HCT116 (cell line): ENCODE measurements at regions not wholly inside any gene's neighbourhood (a gene's known extent, or its start where the extent isn't known, plus 50 kb on each side); places are given as distances from the start of the nearest gene placed in this dataset.

Experiments used
- CBX3 ChIP-seq: IDR thresholded peaks from 2 replicates; pipeline ENCODE4 v1.6.1; 2012; ENCODE audit warnings: low read depth
- EGR1 ChIP-seq: IDR thresholded peaks from 2 replicates; pipeline ENCODE4 v1.6.1; 2012; ENCODE audit warnings: low read depth
- EZH2 ChIP-seq: fragments of 200-600 bp; sonication (generic); IDR thresholded peaks from 2 replicates; pipeline ENCODE4 v1.6.1; 2017; ENCODE audit warnings: antibody characterized with exemption, mixed run types
- JUND ChIP-seq: IDR thresholded peaks from 2 replicates; pipeline ENCODE4 v1.6.1; 2012
- POLR2A ChIP-seq: IDR thresholded peaks from 2 replicates; pipeline ENCODE4 v1.7.0; 2011; ENCODE audit warnings: borderline replicate concordance; ENCODE audit not compliant: insufficient read depth, insufficient read length; ENCODE audit errors: extremely low read depth
- SIN3A ChIP-seq: IDR thresholded peaks from 2 replicates; pipeline ENCODE4 v1.6.1; 2012; ENCODE audit warnings: low read depth
- SRF ChIP-seq: IDR thresholded peaks from 2 replicates; pipeline ENCODE4 v1.6.1; 2012; ENCODE audit warnings: low read depth
- TCF7L2 ChIP-seq: IDR thresholded peaks from 2 replicates; pipeline ENCODE4 v1.7.0; 2011; ENCODE audit warnings: borderline replicate concordance, inconsistent platforms; ENCODE audit not compliant: insufficient read depth, insufficient read length; ENCODE audit errors: extremely low read depth
- YY1 ChIP-seq: IDR thresholded peaks from 2 replicates; pipeline ENCODE4 v1.6.1; 2011; ENCODE audit warnings: low read length, low read depth, moderate library complexity, mild to moderate bottlenecking; ENCODE audit not compliant: insufficient replicate concordance; ENCODE audit errors: extremely low read depth
- ZNF274 ChIP-seq: fragments of 200-500 bp; sonication (Bioruptor generic); IDR thresholded peaks from 2 replicates; pipeline ENCODE4 v1.6.1; 2014; ENCODE audit warnings: mild to moderate bottlenecking, low read depth, low read length, inconsistent platforms
- TF ChIP-seq, protein P1 (sequence below), 3 experiments: fragments of 200-600 bp in 1 of 3; sonication (generic) in 1 of 3; IDR thresholded peaks in 2 of 3; conservative IDR thresholded peaks in 1 of 3; 2 replicates each; pipeline ENCODE4 v1.5.1; 2012 to 2017; ENCODE audit warnings: low read depth in 2 of 3, low read length in 2 of 3, antibody characterized with exemption in 1 of 3, borderline replicate concordance in 1 of 3, control low read depth in 1 of 3, mild to moderate bottlenecking in 1 of 3, mixed read lengths in 1 of 3, mixed run types in 1 of 3, moderate library complexity in 1 of 3; ENCODE audit not compliant: insufficient read depth in 1 of 3
- TF ChIP-seq, protein P2 (sequence below): IDR thresholded peaks from 2 replicates; pipeline ENCODE4 v1.6.1; 2012; ENCODE audit warnings: low read depth
- TF ChIP-seq, protein P3 (sequence below): IDR thresholded peaks from 2 replicates; pipeline ENCODE4 v1.6.1; 2012
- TF ChIP-seq, protein P4 (sequence below): IDR thresholded peaks from 2 replicates; pipeline ENCODE4 v1.6.1; 2011; ENCODE audit warnings: mild to moderate bottlenecking, low read length, moderate library complexity; ENCODE audit not compliant: insufficient replicate concordance; ENCODE audit errors: extremely low read depth

DNA sequence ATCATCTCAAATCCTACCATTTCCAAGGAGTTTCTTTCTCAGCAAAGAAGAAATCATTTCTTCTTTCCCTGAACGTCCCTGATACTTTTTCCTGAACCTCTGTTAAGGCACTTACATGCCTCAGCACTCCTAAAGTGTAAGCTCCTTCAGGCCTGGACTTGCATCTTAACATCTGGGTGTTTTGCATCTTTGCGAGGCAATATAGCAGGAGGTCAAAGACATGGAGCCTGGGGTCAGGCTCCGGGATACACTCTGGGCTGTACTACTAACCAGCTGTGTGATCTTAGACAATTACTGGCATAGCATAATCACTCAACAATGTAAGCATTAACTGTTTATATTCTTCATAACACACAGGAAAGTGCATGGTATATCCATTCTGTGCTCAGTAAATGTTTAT is 275.5 kb upstream of the BOD1L1 start:
- TF ChIP-seq, protein P1, sequence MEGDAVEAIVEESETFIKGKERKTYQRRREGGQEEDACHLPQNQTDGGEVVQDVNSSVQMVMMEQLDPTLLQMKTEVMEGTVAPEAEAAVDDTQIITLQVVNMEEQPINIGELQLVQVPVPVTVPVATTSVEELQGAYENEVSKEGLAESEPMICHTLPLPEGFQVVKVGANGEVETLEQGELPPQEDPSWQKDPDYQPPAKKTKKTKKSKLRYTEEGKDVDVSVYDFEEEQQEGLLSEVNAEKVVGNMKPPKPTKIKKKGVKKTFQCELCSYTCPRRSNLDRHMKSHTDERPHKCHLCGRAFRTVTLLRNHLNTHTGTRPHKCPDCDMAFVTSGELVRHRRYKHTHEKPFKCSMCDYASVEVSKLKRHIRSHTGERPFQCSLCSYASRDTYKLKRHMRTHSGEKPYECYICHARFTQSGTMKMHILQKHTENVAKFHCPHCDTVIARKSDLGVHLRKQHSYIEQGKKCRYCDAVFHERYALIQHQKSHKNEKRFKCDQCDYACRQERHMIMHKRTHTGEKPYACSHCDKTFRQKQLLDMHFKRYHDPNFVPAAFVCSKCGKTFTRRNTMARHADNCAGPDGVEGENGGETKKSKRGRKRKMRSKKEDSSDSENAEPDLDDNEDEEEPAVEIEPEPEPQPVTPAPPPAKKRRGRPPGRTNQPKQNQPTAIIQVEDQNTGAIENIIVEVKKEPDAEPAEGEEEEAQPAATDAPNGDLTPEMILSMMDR (IDR thresholded peaks at IDR 0.05 in 2 of 3, conservative IDR thresholded peaks at IDR 0.05 in 1 of 3; ENCODE audit: borderline replicate concordance in 1 of 3, insufficient read depth in 1 of 3, low read depth in 2 of 3, low read length in 2 of 3): no peak
- no peak for TF ChIP-seq SIN3A
- TF ChIP-seq POLR2A: no peak
- TF ChIP-seq, protein P2, sequence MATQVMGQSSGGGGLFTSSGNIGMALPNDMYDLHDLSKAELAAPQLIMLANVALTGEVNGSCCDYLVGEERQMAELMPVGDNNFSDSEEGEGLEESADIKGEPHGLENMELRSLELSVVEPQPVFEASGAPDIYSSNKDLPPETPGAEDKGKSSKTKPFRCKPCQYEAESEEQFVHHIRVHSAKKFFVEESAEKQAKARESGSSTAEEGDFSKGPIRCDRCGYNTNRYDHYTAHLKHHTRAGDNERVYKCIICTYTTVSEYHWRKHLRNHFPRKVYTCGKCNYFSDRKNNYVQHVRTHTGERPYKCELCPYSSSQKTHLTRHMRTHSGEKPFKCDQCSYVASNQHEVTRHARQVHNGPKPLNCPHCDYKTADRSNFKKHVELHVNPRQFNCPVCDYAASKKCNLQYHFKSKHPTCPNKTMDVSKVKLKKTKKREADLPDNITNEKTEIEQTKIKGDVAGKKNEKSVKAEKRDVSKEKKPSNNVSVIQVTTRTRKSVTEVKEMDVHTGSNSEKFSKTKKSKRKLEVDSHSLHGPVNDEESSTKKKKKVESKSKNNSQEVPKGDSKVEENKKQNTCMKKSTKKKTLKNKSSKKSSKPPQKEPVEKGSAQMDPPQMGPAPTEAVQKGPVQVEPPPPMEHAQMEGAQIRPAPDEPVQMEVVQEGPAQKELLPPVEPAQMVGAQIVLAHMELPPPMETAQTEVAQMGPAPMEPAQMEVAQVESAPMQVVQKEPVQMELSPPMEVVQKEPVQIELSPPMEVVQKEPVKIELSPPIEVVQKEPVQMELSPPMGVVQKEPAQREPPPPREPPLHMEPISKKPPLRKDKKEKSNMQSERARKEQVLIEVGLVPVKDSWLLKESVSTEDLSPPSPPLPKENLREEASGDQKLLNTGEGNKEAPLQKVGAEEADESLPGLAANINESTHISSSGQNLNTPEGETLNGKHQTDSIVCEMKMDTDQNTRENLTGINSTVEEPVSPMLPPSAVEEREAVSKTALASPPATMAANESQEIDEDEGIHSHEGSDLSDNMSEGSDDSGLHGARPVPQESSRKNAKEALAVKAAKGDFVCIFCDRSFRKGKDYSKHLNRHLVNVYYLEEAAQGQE: no peak
- TF ChIP-seq, protein P3, sequence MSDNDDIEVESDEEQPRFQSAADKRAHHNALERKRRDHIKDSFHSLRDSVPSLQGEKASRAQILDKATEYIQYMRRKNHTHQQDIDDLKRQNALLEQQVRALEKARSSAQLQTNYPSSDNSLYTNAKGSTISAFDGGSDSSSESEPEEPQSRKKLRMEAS: no peak
- TF ChIP-seq TCF7L2: no peak
- no peak for TF ChIP-seq JUND
- TF ChIP-seq ZNF274: no peak
- no peak for TF ChIP-seq EZH2
- TF ChIP-seq CBX3: no peak
- TF ChIP-seq, protein P4, sequence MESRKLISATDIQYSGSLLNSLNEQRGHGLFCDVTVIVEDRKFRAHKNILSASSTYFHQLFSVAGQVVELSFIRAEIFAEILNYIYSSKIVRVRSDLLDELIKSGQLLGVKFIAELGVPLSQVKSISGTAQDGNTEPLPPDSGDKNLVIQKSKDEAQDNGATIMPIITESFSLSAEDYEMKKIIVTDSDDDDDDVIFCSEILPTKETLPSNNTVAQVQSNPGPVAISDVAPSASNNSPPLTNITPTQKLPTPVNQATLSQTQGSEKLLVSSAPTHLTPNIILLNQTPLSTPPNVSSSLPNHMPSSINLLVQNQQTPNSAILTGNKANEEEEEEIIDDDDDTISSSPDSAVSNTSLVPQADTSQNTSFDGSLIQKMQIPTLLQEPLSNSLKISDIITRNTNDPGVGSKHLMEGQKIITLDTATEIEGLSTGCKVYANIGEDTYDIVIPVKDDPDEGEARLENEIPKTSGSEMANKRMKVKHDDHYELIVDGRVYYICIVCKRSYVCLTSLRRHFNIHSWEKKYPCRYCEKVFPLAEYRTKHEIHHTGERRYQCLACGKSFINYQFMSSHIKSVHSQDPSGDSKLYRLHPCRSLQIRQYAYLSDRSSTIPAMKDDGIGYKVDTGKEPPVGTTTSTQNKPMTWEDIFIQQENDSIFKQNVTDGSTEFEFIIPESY: no peak
- TF ChIP-seq EGR1: no peak
- no peak for TF ChIP-seq YY1
- TF ChIP-seq SRF: no peak
